Naive B cell (primary cell): ENCODE measurements at regions not wholly inside any gene's neighbourhood (a gene's known extent, or its start where the extent isn't known, plus 50 kb on each side); places are given as distances from the start of the nearest gene placed in this dataset.

Experiments used
- ATAC-seq, 2 donors: fragments of 150-1000 bp; cut with Tn5 transposase; 2 replicates each; pipeline ENCODE4 v1.10.0; 2021; ENCODE audit warnings: low read depth in 2 of 2, mild to moderate bottlenecking in 2 of 2, moderate library complexity in 2 of 2
- DNase-seq: peaks from one replicate; pipeline ENCODE4 v3.0.0; 2022
- H3K27ac Mint-ChIP-seq, 6 donors: one replicate each; pipeline ENCODE4 v1.8.0; 2020 to 2022; ENCODE audit warnings: mild to moderate bottlenecking in 6 of 6, mixed read lengths in 6 of 6, moderate library complexity in 5 of 6, inconsistent platforms in 2 of 6
- H3K27me3 Mint-ChIP-seq, 3 donors: one replicate each; pipeline ENCODE4 v1.8.0; 2021 to 2022; ENCODE audit warnings: mixed read lengths in 3 of 3, mild to moderate bottlenecking in 1 of 3
- H3K36me3 Mint-ChIP-seq, 2 donors: one replicate each; pipeline ENCODE4 v1.8.0; 2020 to 2022; ENCODE audit warnings: mixed read lengths in 2 of 2, inconsistent platforms in 1 of 2, mild to moderate bottlenecking in 1 of 2
- H3K4me1 Mint-ChIP-seq, 3 donors: one replicate each; pipeline ENCODE4 v1.8.0; 2020 to 2022; ENCODE audit warnings: mixed read lengths in 3 of 3, inconsistent platforms in 1 of 3, mild to moderate bottlenecking in 1 of 3, moderate library complexity in 1 of 3
- H3K4me3 Mint-ChIP-seq, 8 donors: one replicate each; pipeline ENCODE4 v1.8.0; 2020 to 2022; ENCODE audit warnings: mild to moderate bottlenecking in 8 of 8, mixed read lengths in 8 of 8, moderate library complexity in 8 of 8, inconsistent platforms in 2 of 8
- H3K9me3 Mint-ChIP-seq, 7 donors: one replicate each; pipeline ENCODE4 v1.8.0; 2020 to 2022; ENCODE audit warnings: mixed read lengths in 7 of 7, mild to moderate bottlenecking in 5 of 7, inconsistent platforms in 2 of 7, moderate library complexity in 1 of 7

DNA sequence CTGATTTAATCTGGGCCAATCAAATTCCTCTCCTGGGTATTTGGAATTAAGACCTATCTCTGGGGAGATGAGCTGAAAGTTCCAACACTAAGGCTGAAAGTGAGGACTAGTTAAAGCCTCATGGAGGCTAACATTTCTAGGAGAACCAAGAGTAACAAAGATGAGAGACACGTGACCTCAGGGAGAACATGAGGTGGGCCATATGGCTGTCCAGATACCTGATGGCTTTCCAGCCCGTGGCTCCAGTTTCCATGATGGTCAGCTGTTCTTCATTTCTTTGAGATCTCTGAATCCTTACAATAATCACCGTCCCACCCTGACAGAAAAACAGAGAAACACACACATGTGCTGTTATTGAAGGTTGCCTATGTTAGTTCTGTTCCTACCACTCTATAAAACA, 66.1 kb downstream of the LEPR start:
- H3K4me3 Mint-ChIP-seq: no peak overlapping the region
- peaks cover 0 to 4% (median 0%) of the 10 kb centered on the region in 3 donors for H3K27me3 Mint-ChIP-seq
- DNase-seq (no peak), ATAC-seq (no peak)
- peaks cover 0 to 4% (median 0%) of the 10 kb centered on the region in 7 donors for H3K9me3 Mint-ChIP-seq
- H3K27ac Mint-ChIP-seq: no peak overlapping the region
- H3K4me1 Mint-ChIP-seq: peaks cover 0 to 3% (median 0%) of the 10 kb centered on the region in 3 donors
- H3K36me3 Mint-ChIP-seq: peaks cover 0 to 5% of the 10 kb centered on the region in 2 donors

DNA sequence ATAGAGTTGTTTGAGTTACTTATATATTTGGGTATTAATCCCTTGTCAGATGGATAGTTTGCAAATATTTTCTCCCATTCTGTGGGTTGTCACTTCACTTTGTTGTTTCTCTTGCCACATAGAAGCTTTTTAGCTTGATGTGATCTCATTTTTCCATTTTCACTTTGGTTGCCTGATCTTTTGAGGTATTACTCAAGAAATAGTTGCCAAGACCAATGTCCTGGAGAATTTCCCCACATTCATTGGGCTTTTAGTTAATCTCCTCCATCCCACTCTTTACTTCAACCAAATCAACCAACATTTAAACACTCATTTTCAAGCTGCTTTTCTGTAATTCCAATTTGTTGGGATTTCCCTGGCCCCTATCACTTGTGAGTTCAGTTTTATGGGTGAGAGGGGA, 69.0 kb downstream of the LEPR start:
- Mint-ChIP-seq H3K27me3 (peaks cover 0 to 4% (median 0%) of the 10 kb centered on the region in 3 donors), H3K4me3 (no peak overlapping the region), H3K9me3 (peaks cover 0 to 4% (median 0%) of the 10 kb centered on the region in 7 donors), H3K4me1 (peaks cover 0 to 3% (median 0%) of the 10 kb centered on the region in 3 donors), H3K36me3 (peaks cover 0 to 5% of the 10 kb centered on the region in 2 donors), H3K27ac (no peak overlapping the region)
- no peak for DNase-seq
- ATAC-seq: no peak

DNA sequence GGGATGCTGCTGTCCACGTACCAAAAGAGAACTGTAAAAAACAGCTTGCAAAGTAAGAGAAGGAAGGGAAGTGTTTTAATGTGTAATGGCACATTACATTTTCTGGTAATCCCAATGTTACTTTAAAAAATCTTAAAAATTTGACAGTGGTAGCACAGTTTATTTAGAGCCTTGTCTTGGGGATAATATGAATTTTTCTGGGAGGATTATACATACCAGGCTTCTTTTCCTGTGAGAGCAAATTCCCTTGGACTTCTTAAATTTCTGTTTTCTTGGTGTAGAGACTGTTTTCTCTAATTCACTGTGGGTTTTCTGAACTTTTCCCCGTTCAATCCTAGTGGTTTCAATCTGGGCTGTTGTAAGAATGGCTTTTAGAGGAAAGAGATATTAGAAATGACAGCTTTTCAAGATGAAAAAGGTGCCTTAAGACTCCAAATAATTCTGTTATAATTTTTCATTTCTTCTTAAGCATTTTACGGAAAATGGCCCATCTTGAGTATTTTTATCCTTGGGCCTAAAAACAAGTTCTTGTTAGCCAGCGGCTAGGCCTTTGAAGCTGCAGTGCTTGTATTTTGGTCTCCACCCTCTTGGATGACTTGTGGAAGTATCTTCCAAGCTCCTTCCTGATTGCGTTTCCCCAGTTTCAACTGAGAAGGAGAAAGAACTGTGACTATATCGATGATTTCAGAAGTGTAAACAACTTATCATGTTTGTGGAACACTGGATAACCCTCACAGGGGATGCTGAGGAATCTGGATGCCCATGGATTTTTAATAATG, 70.0 kb downstream of the LEPR start:
- Mint-ChIP-seq H3K36me3 (peaks cover 0 to 5% of the 10 kb centered on the region in 2 donors), H3K9me3 (peaks cover 0 to 4% (median 0%) of the 10 kb centered on the region in 7 donors), H3K27me3 (peaks cover 0 to 4% (median 0%) of the 10 kb centered on the region in 3 donors), H3K4me1 (peaks cover 0 to 3% (median 0%) of the 10 kb centered on the region in 3 donors), H3K27ac (no peak overlapping the region), H3K4me3 (no peak overlapping the region)
- no peak for DNase-seq
- no peak for ATAC-seq

DNA sequence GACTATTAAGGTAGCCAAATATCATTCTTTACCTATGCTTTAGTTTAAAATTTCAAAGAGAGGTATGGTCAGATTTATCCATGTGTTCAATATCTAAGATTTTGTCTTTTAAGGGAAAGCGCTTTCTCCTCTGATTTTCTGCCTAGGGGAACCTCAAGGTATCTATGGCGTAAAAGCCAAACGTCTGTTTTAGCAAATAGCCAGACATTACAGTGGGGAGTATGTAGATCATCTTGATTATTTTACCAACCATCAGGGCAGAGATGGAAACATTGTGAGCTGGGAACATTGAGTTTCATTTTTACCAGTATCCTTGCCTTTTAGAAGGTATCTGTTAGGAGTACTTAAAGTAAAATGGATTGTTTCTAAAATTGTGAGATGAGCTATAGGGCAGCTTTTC, 71.0 kb downstream of the LEPR start:
- Mint-ChIP-seq H3K27me3 (peaks cover 0 to 4% (median 0%) of the 10 kb centered on the region in 3 donors), H3K27ac (no peak overlapping the region), H3K9me3 (peaks cover 0 to 4% (median 0%) of the 10 kb centered on the region in 7 donors), H3K4me3 (no peak overlapping the region), H3K4me1 (peaks cover 0 to 3% (median 0%) of the 10 kb centered on the region in 3 donors), H3K36me3 (peaks cover 0 to 5% of the 10 kb centered on the region in 2 donors)
- DNase-seq (no peak), ATAC-seq (no peak)

DNA sequence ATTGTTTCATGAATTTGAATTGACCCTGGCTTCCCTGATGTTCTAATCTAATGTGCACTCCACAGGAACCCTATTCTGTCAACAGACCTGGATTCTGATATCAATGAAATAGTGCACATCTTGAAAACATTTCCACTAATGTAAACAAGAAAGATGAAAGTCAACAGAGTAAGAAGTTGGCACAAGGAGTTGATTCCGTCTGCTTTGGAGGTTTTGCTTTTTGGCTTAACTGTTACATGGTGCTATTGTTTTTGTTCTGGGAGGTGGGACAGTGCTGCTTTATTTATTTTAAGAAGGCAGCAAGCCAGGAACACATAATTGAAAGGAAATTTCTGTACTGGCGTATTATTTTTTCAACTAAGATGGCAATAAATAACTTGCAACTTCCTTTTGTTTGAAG, 73.3 kb downstream of the LEPR start:
- H3K4me1 Mint-ChIP-seq: peaks cover 0 to under 1% (median 0%) of the 10 kb centered on the region in 3 donors
- DNase-seq (no peak), ATAC-seq (no peak)
- peaks cover 0 to 2% (median 0%) of the 10 kb centered on the region in 3 donors for H3K27me3 Mint-ChIP-seq
- peaks cover 0 to under 1% (median 0%) of the 10 kb centered on the region in 7 donors for H3K9me3 Mint-ChIP-seq
- H3K4me3 Mint-ChIP-seq: no peak overlapping the region
- H3K27ac Mint-ChIP-seq: no peak overlapping the region
- H3K36me3 Mint-ChIP-seq: peaks cover 0 to 2% of the 10 kb centered on the region in 2 donors

DNA sequence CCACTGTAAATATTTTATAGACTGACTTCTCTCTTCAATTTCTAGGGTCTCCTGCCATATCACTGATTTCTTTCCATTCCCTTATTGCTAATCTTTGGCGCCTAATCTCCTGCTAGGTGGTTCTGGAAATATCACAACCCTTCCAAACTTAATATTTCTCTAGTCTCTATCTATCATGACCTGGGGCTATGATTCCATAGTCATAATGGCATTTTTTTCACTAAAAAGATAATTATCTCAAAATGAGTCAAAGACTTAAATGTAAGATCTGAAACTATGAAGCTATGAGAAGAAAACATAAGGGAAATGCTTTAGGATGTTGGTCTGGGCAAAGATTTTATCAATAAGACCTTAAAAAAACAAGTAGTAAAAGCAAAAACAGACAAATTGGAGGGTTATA, 74.2 kb downstream of the LEPR start:
- ATAC-seq (no peak), DNase-seq (no peak)
- no peaks in the 10 kb centered on the region for H3K36me3 Mint-ChIP-seq
- H3K4me1 Mint-ChIP-seq: no peaks in the 10 kb centered on the region
- peaks cover 0 to 2% (median 0%) of the 10 kb centered on the region in 3 donors for H3K27me3 Mint-ChIP-seq
- H3K4me3 Mint-ChIP-seq: no peak overlapping the region
- no peaks in the 10 kb centered on the region for H3K9me3 Mint-ChIP-seq
- H3K27ac Mint-ChIP-seq: no peak overlapping the region

DNA sequence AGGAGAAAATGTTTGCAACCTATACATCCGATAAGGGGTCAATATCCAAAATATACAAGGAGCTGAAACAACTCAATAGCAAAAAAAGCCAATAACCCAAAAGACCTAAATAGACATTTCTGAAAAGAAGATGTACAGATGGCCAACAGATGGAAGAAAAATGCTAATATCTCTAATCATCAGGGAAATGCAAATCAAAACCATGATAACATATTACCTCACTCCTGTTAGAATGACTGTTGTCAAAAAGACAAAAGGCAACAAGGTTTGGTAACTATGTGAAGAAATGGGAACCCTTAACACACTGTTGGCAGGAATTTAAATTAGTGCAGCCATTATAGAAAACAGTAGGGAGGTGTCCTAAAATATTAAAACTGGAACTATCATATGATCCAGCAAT, 74.7 kb downstream of the LEPR start:
- ATAC-seq (no peak), DNase-seq (no peak)
- no peaks in the 10 kb centered on the region for H3K36me3 Mint-ChIP-seq
- no peaks in the 10 kb centered on the region for H3K9me3 Mint-ChIP-seq
- H3K27ac Mint-ChIP-seq: no peak overlapping the region
- no peaks in the 10 kb centered on the region for H3K4me1 Mint-ChIP-seq
- H3K27me3 Mint-ChIP-seq: peaks cover 0 to 7% (median 0%) of the 10 kb centered on the region in 3 donors
- no peak overlapping the region for H3K4me3 Mint-ChIP-seq

DNA sequence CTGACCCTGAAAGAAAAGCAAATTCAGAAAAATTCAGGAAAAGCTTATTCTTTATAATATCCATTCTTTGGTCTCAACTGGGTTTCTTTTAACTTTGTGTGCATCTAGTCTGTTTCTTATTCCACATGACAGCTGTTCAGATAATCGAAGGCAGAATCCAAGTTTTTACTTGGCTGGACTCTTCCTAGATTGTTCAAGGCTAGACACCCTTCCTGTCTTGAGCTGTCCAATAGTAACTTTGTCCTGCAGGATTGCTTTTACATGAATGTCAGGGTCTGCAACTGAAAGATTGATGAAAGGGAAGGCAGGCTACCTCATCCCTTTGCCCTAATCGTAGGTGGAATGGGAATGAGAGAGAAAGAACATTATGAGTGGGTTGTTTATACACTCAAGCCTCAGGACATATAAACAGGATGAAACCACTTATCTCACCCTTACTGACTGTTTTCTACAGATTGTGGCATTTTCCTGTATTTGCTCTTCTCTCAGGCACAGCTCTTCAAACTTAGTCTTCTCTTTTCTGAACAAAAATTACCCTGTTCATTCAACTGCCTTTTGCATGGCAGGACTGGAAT, 76.9 kb downstream of the LEPR start:
- Mint-ChIP-seq H3K4me1 (no peaks in the 10 kb centered on the region), H3K27ac (no peak overlapping the region), H3K36me3 (no peaks in the 10 kb centered on the region), H3K4me3 (no peak overlapping the region), H3K27me3 (peaks cover 0 to 8% (median 0%) of the 10 kb centered on the region in 3 donors), H3K9me3 (no peaks in the 10 kb centered on the region)
- DNase-seq (no peak), ATAC-seq (no peak)

DNA sequence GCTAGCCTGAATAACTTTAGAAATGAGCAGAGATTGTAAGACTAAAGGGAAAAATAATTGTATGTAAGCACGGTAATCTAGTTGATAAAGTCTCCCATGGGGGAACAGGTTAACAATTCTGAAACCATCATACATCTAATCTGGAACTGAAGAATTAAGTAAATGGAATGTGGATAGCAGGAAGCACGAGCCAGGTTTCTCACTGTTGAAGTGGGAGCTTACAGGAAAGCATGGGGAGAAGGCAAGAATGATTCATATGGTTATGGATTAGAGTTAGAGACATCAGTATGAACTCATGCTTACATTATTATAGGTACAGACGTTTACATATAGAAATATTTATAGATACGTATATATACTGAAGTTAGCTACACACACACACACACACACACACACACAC, 83.0 kb downstream of the LEPR start:
- ATAC-seq (no peak), DNase-seq (no peak)
- H3K27me3 Mint-ChIP-seq: peaks cover 0 to 8% (median 0%) of the 10 kb centered on the region in 3 donors
- no peaks in the 10 kb centered on the region for H3K4me1 Mint-ChIP-seq
- H3K4me3 Mint-ChIP-seq: no peak overlapping the region
- no peak overlapping the region for H3K27ac Mint-ChIP-seq
- peaks cover 0 to 8% (median 0%) of the 10 kb centered on the region in 7 donors for H3K9me3 Mint-ChIP-seq
- H3K36me3 Mint-ChIP-seq: no peaks in the 10 kb centered on the region

DNA sequence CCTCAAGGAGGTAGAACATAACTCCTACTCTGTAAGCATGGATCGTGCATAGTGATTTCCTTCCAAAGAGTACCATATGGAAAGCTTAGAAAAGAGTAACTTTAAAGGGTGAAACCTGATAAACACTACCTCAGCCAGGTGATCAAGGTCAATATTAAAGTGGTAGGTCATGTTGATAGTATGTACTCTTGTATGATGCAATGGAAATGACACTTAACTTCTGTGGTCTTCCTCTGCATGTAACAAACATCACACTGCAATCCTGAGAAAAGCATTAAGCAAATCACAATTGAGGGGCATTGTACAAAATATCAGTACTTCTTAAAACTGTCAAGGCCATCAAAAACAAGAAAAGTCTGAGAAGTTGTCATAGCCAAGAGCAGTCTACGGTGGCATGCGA, 83.8 kb downstream of the LEPR start:
- H3K4me3 Mint-ChIP-seq: no peak overlapping the region
- DNase-seq: no peak
- no peak for ATAC-seq
- no peak overlapping the region for H3K27ac Mint-ChIP-seq
- no peaks in the 10 kb centered on the region for H3K4me1 Mint-ChIP-seq
- H3K36me3 Mint-ChIP-seq: no peaks in the 10 kb centered on the region
- H3K9me3 Mint-ChIP-seq: peaks cover 0 to 8% (median 0%) of the 10 kb centered on the region in 7 donors
- H3K27me3 Mint-ChIP-seq: peaks cover 0 to 8% (median 0%) of the 10 kb centered on the region in 3 donors

DNA sequence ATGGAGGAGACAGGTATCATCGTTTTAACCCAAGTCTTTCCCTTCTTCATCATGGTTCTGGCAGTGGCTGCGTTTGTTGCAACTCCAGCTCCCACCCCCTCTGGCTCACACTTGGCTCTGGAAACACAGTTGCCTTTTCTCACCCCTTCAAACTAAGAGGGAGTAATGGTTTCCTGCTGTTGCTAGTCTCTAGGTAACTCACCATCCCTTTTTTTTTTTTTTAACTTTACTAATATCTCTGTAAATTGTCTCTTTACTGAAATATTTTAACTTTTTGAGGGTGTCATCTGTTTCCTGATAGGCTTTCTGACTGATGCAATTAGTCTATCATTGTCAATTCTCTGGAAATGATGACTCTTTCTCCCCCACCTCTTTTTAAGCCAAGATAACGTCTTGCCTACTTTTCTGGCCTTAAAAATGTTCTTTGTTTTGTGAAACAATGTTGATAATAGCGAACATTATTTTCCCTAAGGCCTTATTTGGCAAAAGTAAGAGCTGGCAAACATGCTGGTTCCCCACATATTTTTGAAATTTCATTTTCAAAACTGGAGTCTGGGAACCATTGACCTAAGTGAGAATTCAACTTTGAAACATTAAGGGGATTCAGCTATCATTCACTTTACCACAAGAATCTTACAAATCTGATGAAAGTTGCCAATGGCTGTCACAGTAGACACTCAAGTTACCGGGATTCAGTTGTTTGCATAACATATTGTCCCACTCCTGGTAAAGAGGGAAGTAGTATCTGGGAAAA, 85.3 kb downstream of the LEPR start:
- H3K27me3 Mint-ChIP-seq: peaks cover 0 to 6% (median 0%) of the 10 kb centered on the region in 3 donors
- no peaks in the 10 kb centered on the region for H3K36me3 Mint-ChIP-seq
- no peak overlapping the region for H3K27ac Mint-ChIP-seq
- no peak overlapping the region for H3K4me3 Mint-ChIP-seq
- H3K4me1 Mint-ChIP-seq: no peaks in the 10 kb centered on the region
- DNase-seq: no peak
- no peak for ATAC-seq
- H3K9me3 Mint-ChIP-seq: peaks cover 0 to 8% (median 0%) of the 10 kb centered on the region in 7 donors

DNA sequence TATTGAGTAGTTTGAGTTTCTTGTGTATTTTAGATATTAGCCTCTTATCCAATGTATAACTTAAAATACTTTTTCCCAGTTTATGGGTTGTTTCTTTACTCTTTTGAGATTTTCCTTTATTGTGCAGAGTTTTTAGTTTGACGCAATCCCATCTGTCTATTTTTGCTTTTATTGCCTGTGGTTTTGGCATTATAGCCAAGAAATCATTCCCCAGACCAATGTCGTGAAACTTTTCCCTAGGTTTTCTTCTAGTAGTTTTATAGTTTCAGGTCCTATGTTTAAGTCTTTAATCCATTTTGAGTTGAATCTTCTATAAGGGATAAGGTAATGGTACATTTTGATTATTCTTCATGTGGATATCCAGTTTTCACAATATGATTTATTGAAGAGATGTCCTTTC, 87.6 kb downstream of the LEPR start:
- no peak overlapping the region for H3K27ac Mint-ChIP-seq
- H3K36me3 Mint-ChIP-seq: no peaks in the 10 kb centered on the region
- H3K4me1 Mint-ChIP-seq: no peaks in the 10 kb centered on the region
- H3K9me3 Mint-ChIP-seq: peaks cover 0 to 8% (median 0%) of the 10 kb centered on the region in 7 donors
- H3K27me3 Mint-ChIP-seq: peaks cover 0 to 6% (median 0%) of the 10 kb centered on the region in 3 donors
- no peak for ATAC-seq
- DNase-seq: no peak
- no peak overlapping the region for H3K4me3 Mint-ChIP-seq

DNA sequence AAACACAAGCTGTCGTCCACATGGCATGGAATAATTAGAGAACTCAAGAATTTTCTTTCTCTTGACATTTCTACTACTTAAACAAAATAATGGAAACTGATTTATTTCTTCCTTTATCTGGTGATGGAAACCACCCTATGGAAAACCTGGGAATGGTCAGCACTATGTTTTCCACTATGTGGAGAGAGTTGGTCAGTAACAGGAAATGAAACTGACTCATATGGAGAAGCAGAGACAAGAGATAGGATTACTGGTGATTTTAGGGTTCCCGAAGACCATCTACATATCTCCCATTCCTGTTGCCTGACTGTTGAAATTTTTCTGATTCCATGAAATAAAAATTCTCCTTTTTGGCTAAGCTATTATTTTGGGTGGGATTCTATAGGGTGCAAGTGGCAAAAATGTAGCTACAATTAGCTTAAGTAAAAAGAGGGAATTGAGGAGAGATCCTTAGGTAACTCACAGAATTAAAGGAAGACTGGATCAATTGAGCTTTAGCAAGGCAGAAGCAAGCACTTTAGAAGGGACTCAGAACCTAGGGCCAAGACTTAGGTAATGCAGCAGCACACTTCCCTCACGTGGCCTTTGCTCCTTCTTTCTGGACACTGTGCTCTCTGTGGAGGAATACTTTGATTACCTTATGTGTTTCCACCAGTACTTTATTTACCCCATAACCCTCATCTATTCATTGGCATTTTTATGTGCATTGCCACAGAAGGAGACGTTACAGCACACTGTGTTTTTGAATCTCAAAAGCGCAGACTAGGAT, 89.6 kb downstream of the LEPR start:
- Mint-ChIP-seq H3K27me3 (peaks cover 0 to 6% (median 0%) of the 10 kb centered on the region in 3 donors), H3K36me3 (no peaks in the 10 kb centered on the region), H3K27ac (no peak overlapping the region), H3K9me3 (peaks cover 0 to 8% (median 1%) of the 10 kb centered on the region in 7 donors), H3K4me3 (no peak overlapping the region), H3K4me1 (no peaks in the 10 kb centered on the region)
- DNase-seq: no peak
- ATAC-seq: no peak
